Stomach (tissue), 4 donors: ENCODE measurements at regions not wholly inside any gene's neighbourhood (a gene's known extent, or its start where the extent isn't known, plus 50 kb on each side); places are given as distances from the start of the nearest gene placed in this dataset.

Experiments
- CTCF ChIP-seq, 7 experiments: fragments of 450-650 bp in 4 of 7; fragments of 200-600 bp in 3 of 7; sonication (generic) in 3 of 7; IDR thresholded peaks; one replicate each; pipeline ENCODE4 v1.5.1; 2016 to 2019; ENCODE audit warnings: antibody characterized with exemption in 7 of 7, control low read depth in 2 of 7, mild to moderate bottlenecking in 1 of 7
- POLR2A ChIP-seq, 4 donors: fragments of 450-650 bp; IDR thresholded peaks; one replicate each; pipeline ENCODE4 v1.6.1; 2016; ENCODE audit warnings: antibody characterized with exemption in 4 of 4, control low read depth in 2 of 4, mild to moderate bottlenecking in 1 of 4, moderate library complexity in 1 of 4

GRCh38 chr7:66427956-66428355 is 200.7 kb upstream of the KCTD7 start:
- TF ChIP-seq POLR2A (IDR thresholded peaks at IDR 0.05) (no peak), CTCF (IDR thresholded peaks at IDR 0.05) (no peak)
